Adrenal gland (tissue), 5 donors: ENCODE measurements at regions not wholly inside any gene's neighbourhood (a gene's known extent, or its start where the extent isn't known, plus 50 kb on each side); places are given as distances from the start of the nearest gene placed in this dataset.

ENCODE experiments used
- CTCF ChIP-seq, 6 experiments: fragments of 450-650 bp in 4 of 6; fragments of 200-600 bp in 2 of 6; sonication (generic) in 1 of 6; IDR thresholded peaks; 1 replicate in 5 of 6; 2 replicates in 1 of 6; pipeline versions ENCODE4 v1.5.1 to v1.8.0; 2016 to 2021; ENCODE audit warnings: antibody characterized with exemption in 6 of 6, mild to moderate bottlenecking in 2 of 6, moderate library complexity in 1 of 6
- POLR2A ChIP-seq, 2 donors: fragments of 450-650 bp; IDR thresholded peaks; one replicate each; pipeline ENCODE4 v1.6.1; 2017; ENCODE audit warnings: antibody characterized with exemption in 2 of 2, mild to moderate bottlenecking in 2 of 2, moderate library complexity in 1 of 2
- donor health status: DM: no; HTN: no; CAD: no.

DNA sequence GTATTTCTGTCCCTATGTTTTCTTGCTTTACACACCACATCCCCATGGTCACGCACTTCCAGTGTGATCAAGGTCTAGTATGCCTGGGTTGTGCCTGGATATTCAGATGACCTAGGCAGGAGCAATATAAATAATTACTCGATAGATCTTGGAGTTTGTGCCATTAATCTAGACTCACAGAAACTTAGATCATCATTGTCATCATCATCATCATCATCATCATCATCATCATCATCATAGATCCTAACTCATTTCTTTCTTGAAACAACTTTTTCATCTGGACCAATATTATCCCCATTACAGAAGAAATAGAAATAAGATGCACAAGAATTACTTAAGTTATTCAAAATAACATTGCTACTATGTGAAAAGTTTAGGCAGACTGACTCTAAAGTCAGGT, 130.3 kb upstream of the LRRTM4 start:
- TF ChIP-seq CTCF (IDR thresholded peaks at IDR 0.05), result no peak
- TF ChIP-seq POLR2A (IDR thresholded peaks at IDR 0.05), result no peak
